Neuronal stem cell (in vitro differentiated cells): ENCODE measurements at regions not wholly inside any gene's neighbourhood (a gene's known extent, or its start where the extent isn't known, plus 50 kb on each side); places are given as distances from the start of the nearest gene placed in this dataset.

Experiments
- DNase-seq: peaks from one replicate; pipeline ENCODE4 v3.0.0-alpha.2; 2013; ENCODE audit warnings: low spot score
- H2AFZ ChIP-seq: one replicate; pipeline ENCODE4 v1.6.1; 2013; ENCODE audit warnings: mild to moderate bottlenecking, low read length, inconsistent platforms
- H2AK5ac ChIP-seq: 2 replicates; pipeline ENCODE4 v1.6.1; 2013; ENCODE audit warnings: low read depth, mild to moderate bottlenecking, inconsistent platforms, low read length, moderate library complexity, mixed read lengths
- H2BK120ac ChIP-seq: 2 replicates; pipeline ENCODE4 v1.6.1; 2013; ENCODE audit warnings: low read depth, mild to moderate bottlenecking, inconsistent platforms, low read length, moderate library complexity, mixed read lengths
- H2BK12ac ChIP-seq: one replicate; pipeline ENCODE4 v1.6.1; 2013; ENCODE audit warnings: low read length, inconsistent platforms
- H2BK15ac ChIP-seq: 2 replicates; pipeline ENCODE4 v1.6.1; 2013; ENCODE audit warnings: mild to moderate bottlenecking, low read length, inconsistent platforms, mixed read lengths
- H2BK5ac ChIP-seq: one replicate; pipeline ENCODE4 v1.6.1; 2013; ENCODE audit warnings: inconsistent platforms, mild to moderate bottlenecking, low read length, moderate library complexity
- H3K14ac ChIP-seq: one replicate; pipeline ENCODE4 v1.6.1; 2013; ENCODE audit warnings: low read length, inconsistent platforms
- H3K18ac ChIP-seq: 2 replicates; pipeline ENCODE4 v1.6.1; 2013; ENCODE audit warnings: low read length, inconsistent platforms
- H3K23ac ChIP-seq: 2 replicates; pipeline ENCODE4 v1.6.1; 2013; ENCODE audit warnings: low read depth, mild to moderate bottlenecking, mixed read lengths, low read length, inconsistent platforms; ENCODE audit not compliant: poor library complexity
- H3K27ac ChIP-seq: replicated peaks from 3 replicates; pipeline ENCODE4 v1.5.1; 2013; ENCODE audit warnings: low read length, inconsistent platforms
- H3K27me3 ChIP-seq, 3 experiments: 2 replicates each; pipeline ENCODE4 v1.6.1; 2013; ENCODE audit warnings: low read length in 3 of 3, mild to moderate bottlenecking in 2 of 3, inconsistent platforms in 1 of 3, low read depth in 1 of 3, mixed read lengths in 1 of 3, moderate library complexity in 1 of 3; ENCODE audit not compliant: control insufficient read depth in 3 of 3, insufficient read depth in 3 of 3
- H3K36me3 ChIP-seq, 2 donors: replicated peaks in 1 of 2; 2 replicates each; pipeline ENCODE4 v1.6.1; 2013; ENCODE audit warnings: low read length in 2 of 2; ENCODE audit not compliant: control insufficient read depth in 2 of 2, insufficient read depth in 2 of 2
- H3K4ac ChIP-seq: 2 replicates; pipeline ENCODE4 v1.6.1; 2013; ENCODE audit warnings: inconsistent platforms, mild to moderate bottlenecking, low read length, moderate library complexity
- H3K4me1 ChIP-seq, 2 donors: 1 replicate in 1 of 2; 2 replicates in 1 of 2; pipeline ENCODE4 v1.6.1; 2013; ENCODE audit warnings: low read length in 2 of 2, low read depth in 1 of 2; ENCODE audit not compliant: control insufficient read depth in 2 of 2, insufficient read depth in 1 of 2
- H3K4me2 ChIP-seq: one replicate; pipeline ENCODE4 v1.6.1; 2013; ENCODE audit warnings: mild to moderate bottlenecking, low read length, inconsistent platforms; ENCODE audit not compliant: insufficient read depth, poor library complexity, severe bottlenecking
- H3K4me3 ChIP-seq, 2 donors: 2 replicates each; pipeline ENCODE4 v1.5.1; 2013; ENCODE audit warnings: low read length in 2 of 2, mild to moderate bottlenecking in 2 of 2, inconsistent platforms in 1 of 2, moderate library complexity in 1 of 2
- H3K79me1 ChIP-seq: one replicate; pipeline ENCODE4 v1.6.1; 2013; ENCODE audit warnings: low read depth, mild to moderate bottlenecking, inconsistent platforms, low read length, moderate library complexity
- H3K9ac ChIP-seq: one replicate; pipeline ENCODE4 v1.6.1; 2013; ENCODE audit warnings: mild to moderate bottlenecking, low read depth, low read length, inconsistent platforms; ENCODE audit not compliant: poor library complexity
- H3K9me3 ChIP-seq, 2 donors: replicated peaks in 1 of 2; 2 replicates each; pipeline versions ENCODE3 to v1.6.1; 2013; ENCODE audit warnings: low read length in 2 of 2, mild to moderate bottlenecking in 2 of 2, inconsistent platforms in 1 of 2, low read depth in 1 of 2, mixed read lengths in 1 of 2, moderate library complexity in 1 of 2; ENCODE audit not compliant: control insufficient read depth in 2 of 2, insufficient read depth in 1 of 2
- H4K8ac ChIP-seq: one replicate; pipeline ENCODE4 v1.6.1; 2013; ENCODE audit warnings: low read depth, mild to moderate bottlenecking, inconsistent platforms, low read length, moderate library complexity
- H4K91ac ChIP-seq: one replicate; pipeline ENCODE4 v1.6.1; 2013; ENCODE audit warnings: low read length, low read depth, mild to moderate bottlenecking, inconsistent platforms; ENCODE audit not compliant: poor library complexity
- WGBS, 2 donors: extraction: QIAGEN DNeasy Blood & Tissue Kit; methylation state at CpG; one replicate each; pipeline ENCODE4 v1.1.7; 2013; ENCODE audit warnings: missing lambda C conversion rate in 2 of 2, mixed read lengths in 1 of 2; ENCODE audit not compliant: insufficient read length in 2 of 2, insufficient replicate concordance in 1 of 2; ENCODE audit errors: extremely low coverage in 2 of 2; 5-methylcytosine and 5-hydroxymethylcytosine counted together

GRCh38 chr3:187871848-187872247 is 126.6 kb upstream of the BCL6 start:
- Histone ChIP-seq H3K14ac (no peak overlapping the region), H3K4me2 (no peak overlapping the region), H2BK12ac (no peak overlapping the region), H2AFZ (no peak overlapping the region), H3K4me1 (no peaks in the 10 kb centered on the region), H4K91ac (no peak overlapping the region), H3K27me3 (no peaks in the 10 kb centered on the region), H3K9ac (no peak overlapping the region), H3K27ac (no peak overlapping the region), H3K23ac (no peak overlapping the region), H2BK120ac (no peak overlapping the region), H3K4ac (no peak overlapping the region), H3K4me3 (no peak overlapping the region), H3K79me1 (no peaks in the 10 kb centered on the region), H3K18ac (no peak overlapping the region), H3K9me3 (no peaks in the 10 kb centered on the region), H2BK5ac (no peak overlapping the region), H4K8ac (no peak overlapping the region), H2BK15ac (no peak overlapping the region), H2AK5ac (no peak overlapping the region), H3K36me3 (no peaks in the 10 kb centered on the region)
- WGBS, 2 donors: no CpG with 5 or more reads among the region's 1 CpG
- no peak for DNase-seq

- WGBS, 2 donors: no CpG with 5 or more reads among the region's 1 CpG
- Histone ChIP-seq H2BK5ac (no peak overlapping the region), H3K9ac (no peak overlapping the region), H3K79me1 (no peaks in the 10 kb centered on the region), H4K91ac (no peak overlapping the region), H3K23ac (no peak overlapping the region), H3K14ac (no peak overlapping the region), H2AFZ (no peak overlapping the region), H3K4me3 (no peak overlapping the region), H4K8ac (no peak overlapping the region), H2BK12ac (no peak overlapping the region), H3K36me3 (no peaks in the 10 kb centered on the region), H3K9me3 (no peaks in the 10 kb centered on the region), H2AK5ac (no peak overlapping the region), H2BK120ac (no peak overlapping the region), H3K4ac (no peak overlapping the region), H3K27ac (no peak overlapping the region), H3K4me1 (no peaks in the 10 kb centered on the region), H2BK15ac (no peak overlapping the region), H3K27me3 (no peaks in the 10 kb centered on the region), H3K4me2 (no peak overlapping the region), H3K18ac (no peak overlapping the region)
- no peak for DNase-seq
These were observed 128.6 kb upstream of the BCL6 start for GRCh38 chr3:187873843-187874242.

GRCh38 chr3:187875863-187876262 is 130.6 kb upstream of the BCL6 start:
- Histone ChIP-seq H4K8ac (no peak overlapping the region), H3K79me1 (no peaks in the 10 kb centered on the region), H3K14ac (no peak overlapping the region), H3K36me3 (no peaks in the 10 kb centered on the region), H2BK120ac (no peak overlapping the region), H2BK5ac (no peak overlapping the region), H3K4me3 (no peak overlapping the region), H4K91ac (no peak overlapping the region), H3K23ac (no peak overlapping the region), H3K18ac (no peak overlapping the region), H3K9me3 (no peaks in the 10 kb centered on the region), H2BK15ac (no peak overlapping the region), H3K4ac (no peak overlapping the region), H2AFZ (no peak overlapping the region), H3K4me2 (no peak overlapping the region), H3K4me1 (no peaks in the 10 kb centered on the region), H3K27ac (no peak overlapping the region), H2AK5ac (no peak overlapping the region), H2BK12ac (no peak overlapping the region), H3K27me3 (no peaks in the 10 kb centered on the region), H3K9ac (no peak overlapping the region)
- WGBS, 2 donors: no CpG with 5 or more reads among the region's 4 CpGs
- no peak for DNase-seq

- no peak overlapping the region for H3K14ac ChIP-seq
- H2AFZ ChIP-seq: no peak overlapping the region
- no peaks in the 10 kb centered on the region for H3K9me3 ChIP-seq
- no peak overlapping the region for H2BK120ac ChIP-seq
- H3K4me1 ChIP-seq: no peaks in the 10 kb centered on the region
- H3K23ac ChIP-seq: no peak overlapping the region
- H2BK12ac ChIP-seq: no peak overlapping the region
- no peak overlapping the region for H3K4ac ChIP-seq
- no peak overlapping the region for H4K8ac ChIP-seq
- H2BK15ac ChIP-seq: no peak overlapping the region
- H3K4me2 ChIP-seq: no peak overlapping the region
- H3K27ac ChIP-seq: no peak overlapping the region
- DNase-seq: no peak
- H3K18ac ChIP-seq: no peak overlapping the region
- H3K79me1 ChIP-seq: no peaks in the 10 kb centered on the region
- no peak overlapping the region for H4K91ac ChIP-seq
- no peak overlapping the region for H3K4me3 ChIP-seq
- no peak overlapping the region for H2AK5ac ChIP-seq
- WGBS, 2 donors: no CpG with 5 or more reads among the region's 4 CpGs
- no peaks in the 10 kb centered on the region for H3K27me3 ChIP-seq
- H3K9ac ChIP-seq: no peak overlapping the region
- no peaks in the 10 kb centered on the region for H3K36me3 ChIP-seq
- H2BK5ac ChIP-seq: no peak overlapping the region
These were observed 133.7 kb upstream of the BCL6 start for GRCh38 chr3:187878772-187879518.
